K562 (cell line): ENCODE measurements at regions not wholly inside any gene's neighbourhood (a gene's known extent, or its start where the extent isn't known, plus 50 kb on each side); places are given as distances from the start of the nearest gene placed in this dataset.

Source experiments
- CTCFL ChIP-seq: IDR thresholded peaks from 2 replicates; pipeline ENCODE4 v1.6.1; 2011; ENCODE audit warnings: borderline replicate concordance, low read depth, mild to moderate bottlenecking, moderate library complexity, low read length; ENCODE audit not compliant: insufficient read depth, poor library complexity, severe bottlenecking
- NR0B1 ChIP-seq: fragments of 450-650 bp; IDR thresholded peaks from one replicate; pipeline ENCODE4 v1.6.1; 2018; ENCODE audit warnings: mild to moderate bottlenecking, moderate library complexity; ENCODE audit not compliant: partially characterized antibody
- ZFP1 ChIP-seq: fragments of 450-650 bp; formaldehyde crosslinking; IDR thresholded peaks from 2 replicates; pipeline ENCODE4 v1.4.0; 2020; ENCODE audit warnings: mild to moderate bottlenecking, mixed read lengths
- ZNF121 ChIP-seq: sonication (generic); formaldehyde crosslinking; conservative IDR thresholded peaks from 2 replicates; pipeline ENCODE4 v1.8.0; 2022; ENCODE audit warnings: missing genetic modification reagents
- ZNF3 ChIP-seq: fragments of 250-450 bp; sonication (Bioruptor Pico); IDR thresholded peaks from 2 replicates; pipeline ENCODE4 v1.5.0; 2021; ENCODE audit warnings: mild to moderate bottlenecking, moderate library complexity
- ZNF41 ChIP-seq: fragments of 250-450 bp; sonication (Bioruptor Pico); conservative IDR thresholded peaks from 2 replicates; pipeline ENCODE4 v1.4.0; 2020; ENCODE audit warnings: mild to moderate bottlenecking
- TF ChIP-seq, protein P1 (sequence below): fragments of 450-650 bp; IDR thresholded peaks from 2 replicates; pipeline ENCODE4 v1.6.1; 2018; ENCODE audit warnings: mild to moderate bottlenecking, low read depth; ENCODE audit not compliant: partially characterized antibody

GRCh38 chr2:9690252-9690651, 59.5 kb upstream of the YWHAQ start (continued):
- TF ChIP-seq CTCFL: no peak
- TF ChIP-seq ZNF3 (CRISPR knock-in tag): no peak
- TF ChIP-seq, protein P1, sequence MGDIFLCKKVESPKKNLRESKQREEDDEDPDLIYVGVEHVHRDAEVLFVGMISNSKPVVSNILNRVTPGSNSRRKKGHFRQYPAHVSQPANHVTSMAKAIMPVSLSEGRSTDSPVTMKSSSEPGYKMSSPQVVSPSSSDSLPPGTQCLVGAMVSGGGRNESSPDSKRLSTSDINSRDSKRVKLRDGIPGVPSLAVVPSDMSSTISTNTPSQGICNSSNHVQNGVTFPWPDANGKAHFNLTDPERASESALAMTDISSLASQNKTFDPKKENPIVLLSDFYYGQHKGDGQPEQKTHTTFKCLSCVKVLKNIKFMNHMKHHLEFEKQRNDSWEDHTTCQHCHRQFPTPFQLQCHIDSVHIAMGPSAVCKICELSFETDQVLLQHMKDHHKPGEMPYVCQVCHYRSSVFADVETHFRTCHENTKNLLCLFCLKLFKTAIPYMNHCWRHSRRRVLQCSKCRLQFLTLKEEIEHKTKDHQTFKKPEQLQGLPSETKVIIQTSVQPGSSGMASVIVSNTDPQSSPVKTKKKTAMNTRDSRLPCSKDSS: no peak
- no peak for TF ChIP-seq ZNF41 (CRISPR knock-in tag)
- no peak for TF ChIP-seq NR0B1
- no peak for TF ChIP-seq ZNF121 (CRISPR knock-in tag)
- no peak for TF ChIP-seq ZFP1 (CRISPR knock-in tag)
- TF ChIP-seq, all 486 proteins: peak for 0
